GM18867 (cell line): ENCODE measurements at regions not wholly inside any gene's neighbourhood (a gene's known extent, or its start where the extent isn't known, plus 50 kb on each side); places are given as distances from the start of the nearest gene placed in this dataset.

Experiments
- ATAC-seq: cut with Tn5 transposase; IDR thresholded peaks from one replicate; pipeline ENCODE4 v1.9.1; 2021; ENCODE audit warnings: mild to moderate bottlenecking, moderate library complexity; ENCODE audit not compliant: unreplicated experiment

- no peak for ATAC-seq
Observed at GRCh38 chr10:54869022-54869421, 68.0 kb upstream of the PCDH15 start.

GRCh38 chr10:54866666-54867065 is 65.6 kb upstream of the PCDH15 start:
- no peak for ATAC-seq

DNA sequence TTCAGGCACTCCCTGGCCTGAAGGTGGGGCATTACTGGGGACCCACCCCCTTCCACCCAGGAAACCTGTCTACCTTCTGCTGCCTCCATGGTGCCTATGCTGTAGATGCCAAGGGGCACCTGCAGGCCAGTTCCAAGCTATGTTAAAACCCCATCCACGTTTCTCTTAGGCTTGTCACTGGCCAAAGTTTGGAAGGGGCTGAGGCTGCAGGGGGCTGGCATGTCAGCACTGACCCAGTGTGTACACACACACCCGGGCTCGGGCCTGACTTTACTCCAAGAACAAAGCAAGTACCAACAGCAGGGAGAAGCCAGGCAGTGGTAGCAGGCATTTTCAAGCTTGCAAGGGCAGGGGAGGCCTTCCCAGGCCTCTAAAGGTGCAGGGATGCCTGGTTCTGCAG is 53.8 kb upstream of the PCDH15 start:
- ATAC-seq = no peak

GRCh38 chr10:54854389-54854788 is 53.4 kb upstream of the PCDH15 start:
- ATAC-seq = no peak

- ATAC-seq = no peak
Observed at GRCh38 chr10:54853883-54854282, 52.9 kb upstream of the PCDH15 start.
